GM12872 (cell line): ENCODE measurements at regions not wholly inside any gene's neighbourhood (a gene's known extent, or its start where the extent isn't known, plus 50 kb on each side); places are given as distances from the start of the nearest gene placed in this dataset.

Experiments
- TF ChIP-seq, protein P1 (sequence below): IDR thresholded peaks from 3 replicates; pipeline ENCODE4 v1.5.1; 2011; ENCODE audit warnings: low read depth, mild to moderate bottlenecking, low read length, moderate library complexity; ENCODE audit not compliant: insufficient read depth

GRCh38 chr18:73962256-73962655, 185.4 kb downstream of the FBXO15 start:
- TF ChIP-seq, protein P1, sequence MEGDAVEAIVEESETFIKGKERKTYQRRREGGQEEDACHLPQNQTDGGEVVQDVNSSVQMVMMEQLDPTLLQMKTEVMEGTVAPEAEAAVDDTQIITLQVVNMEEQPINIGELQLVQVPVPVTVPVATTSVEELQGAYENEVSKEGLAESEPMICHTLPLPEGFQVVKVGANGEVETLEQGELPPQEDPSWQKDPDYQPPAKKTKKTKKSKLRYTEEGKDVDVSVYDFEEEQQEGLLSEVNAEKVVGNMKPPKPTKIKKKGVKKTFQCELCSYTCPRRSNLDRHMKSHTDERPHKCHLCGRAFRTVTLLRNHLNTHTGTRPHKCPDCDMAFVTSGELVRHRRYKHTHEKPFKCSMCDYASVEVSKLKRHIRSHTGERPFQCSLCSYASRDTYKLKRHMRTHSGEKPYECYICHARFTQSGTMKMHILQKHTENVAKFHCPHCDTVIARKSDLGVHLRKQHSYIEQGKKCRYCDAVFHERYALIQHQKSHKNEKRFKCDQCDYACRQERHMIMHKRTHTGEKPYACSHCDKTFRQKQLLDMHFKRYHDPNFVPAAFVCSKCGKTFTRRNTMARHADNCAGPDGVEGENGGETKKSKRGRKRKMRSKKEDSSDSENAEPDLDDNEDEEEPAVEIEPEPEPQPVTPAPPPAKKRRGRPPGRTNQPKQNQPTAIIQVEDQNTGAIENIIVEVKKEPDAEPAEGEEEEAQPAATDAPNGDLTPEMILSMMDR, result no peak

DNA sequence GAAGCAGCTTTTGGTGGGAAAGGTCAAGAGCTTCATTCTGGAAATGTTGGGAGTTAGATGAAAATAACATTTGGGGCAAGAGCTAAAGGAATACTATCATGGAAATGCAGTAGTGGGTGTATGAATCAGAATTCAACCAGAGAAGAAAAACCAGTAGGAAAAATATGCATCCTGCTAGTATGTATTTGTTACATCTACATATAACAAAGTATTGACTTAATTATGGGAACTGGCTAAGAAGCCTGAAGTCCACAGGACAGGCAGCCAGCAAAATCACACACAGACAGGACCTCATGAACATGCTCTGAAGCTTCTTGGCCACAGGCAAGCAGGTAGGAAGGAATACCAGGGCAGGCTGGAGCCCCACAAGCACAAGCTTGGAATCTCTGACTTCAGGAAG, 185.8 kb downstream of the FBXO15 start:
- TF ChIP-seq, protein P1, result no peak

DNA sequence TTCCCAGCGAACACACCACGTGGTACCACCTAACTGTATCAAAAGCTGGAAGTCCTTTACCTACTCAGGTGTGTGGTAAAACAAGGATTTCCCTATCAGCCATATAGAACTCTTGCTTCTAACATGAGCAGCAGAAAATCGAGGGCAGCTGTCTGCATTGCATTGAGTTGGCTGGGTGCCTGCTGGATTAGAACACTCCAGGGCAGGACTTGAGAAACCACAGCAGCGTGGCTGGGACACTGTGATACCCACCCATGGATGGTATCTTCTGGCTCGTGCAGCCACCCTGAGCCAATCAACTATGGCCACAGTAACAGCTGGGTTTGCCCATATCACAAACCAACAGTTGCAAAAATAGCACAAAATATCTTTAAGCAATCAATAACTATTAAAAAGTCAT, 188.3 kb downstream of the FBXO15 start:
- TF ChIP-seq, protein P1, result no peak

DNA sequence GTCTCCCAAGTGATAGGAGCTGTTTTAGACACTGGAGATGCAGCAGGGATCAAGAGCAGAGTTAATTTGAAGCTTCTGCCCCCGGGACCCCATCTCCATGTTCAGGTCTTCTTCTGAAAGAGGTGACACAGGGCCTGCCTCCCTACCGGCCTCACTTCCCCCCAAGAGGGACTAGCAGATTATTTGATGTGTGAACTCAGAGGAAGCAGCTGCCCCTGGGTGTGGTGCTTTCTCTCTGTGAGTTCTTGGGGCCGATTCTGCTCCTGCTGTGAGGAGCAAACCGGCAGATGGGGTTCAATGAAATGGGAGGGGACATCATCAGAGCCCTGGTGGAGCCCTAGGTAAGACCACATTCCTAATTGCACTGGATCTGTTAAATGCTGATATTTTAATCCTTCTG, 193.4 kb downstream of the FBXO15 start:
- TF ChIP-seq, protein P1, result no peak

GRCh38 chr18:73952296-73952946, 195.2 kb downstream of the FBXO15 start:
- TF ChIP-seq, protein P1, result no peak

GRCh38 chr18:73950116-73950700, 197.4 kb downstream of the FBXO15 start:
- TF ChIP-seq, protein P1, result no peak

GRCh38 chr18:73948497-73948896, 199.1 kb downstream of the FBXO15 start:
- TF ChIP-seq, protein P1, result no peak

- TF ChIP-seq, protein P1, result no peak
Measured at GRCh38 chr18:73948084-73948483, 199.6 kb downstream of the FBXO15 start.
